GM18511 (cell line): ENCODE measurements at regions not wholly inside any gene's neighbourhood (a gene's known extent, or its start where the extent isn't known, plus 50 kb on each side); places are given as distances from the start of the nearest gene placed in this dataset.
"Not testable (repeated sequence)": the region's sequence is repeated elsewhere in the genome, so short reads cannot be mapped to it uniquely, and the experiment has no call there.

Experiments
- ATAC-seq: cut with Tn5 transposase; IDR thresholded peaks from one replicate; pipeline ENCODE4 v1.9.1; 2021; ENCODE audit warnings: mild to moderate bottlenecking, moderate library complexity; ENCODE audit not compliant: unreplicated experiment

DNA sequence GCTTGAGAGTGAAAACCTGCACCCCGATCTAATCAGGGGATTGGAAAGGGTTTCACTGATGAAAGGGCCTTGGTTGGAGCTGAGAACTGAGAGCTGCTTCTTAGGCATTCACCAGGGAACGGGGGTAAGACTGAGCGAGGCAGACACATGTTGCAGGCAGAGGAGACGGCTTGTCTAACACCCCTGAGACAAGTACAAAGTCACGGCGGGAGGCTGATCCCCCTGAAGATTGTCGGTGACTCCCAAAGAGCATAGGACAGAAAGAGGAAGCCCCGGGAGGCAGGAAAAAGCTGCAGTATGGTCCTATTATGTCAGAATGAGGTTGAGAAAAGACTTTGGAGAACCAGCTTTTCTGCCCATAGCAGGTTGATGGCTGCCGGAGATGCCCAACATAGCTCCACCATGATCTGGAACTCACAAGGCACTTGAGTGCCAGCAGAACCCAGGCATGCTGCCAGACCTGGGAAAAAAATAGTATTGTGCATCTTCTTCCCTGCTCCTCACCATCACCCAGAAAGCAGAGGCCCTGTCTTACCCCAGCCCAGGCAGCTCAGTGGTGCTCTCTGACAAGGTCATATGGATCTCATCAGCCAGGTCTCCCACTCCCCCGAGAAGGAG, 463.9 kb upstream of the PROX1 start:
- no peak for ATAC-seq

DNA sequence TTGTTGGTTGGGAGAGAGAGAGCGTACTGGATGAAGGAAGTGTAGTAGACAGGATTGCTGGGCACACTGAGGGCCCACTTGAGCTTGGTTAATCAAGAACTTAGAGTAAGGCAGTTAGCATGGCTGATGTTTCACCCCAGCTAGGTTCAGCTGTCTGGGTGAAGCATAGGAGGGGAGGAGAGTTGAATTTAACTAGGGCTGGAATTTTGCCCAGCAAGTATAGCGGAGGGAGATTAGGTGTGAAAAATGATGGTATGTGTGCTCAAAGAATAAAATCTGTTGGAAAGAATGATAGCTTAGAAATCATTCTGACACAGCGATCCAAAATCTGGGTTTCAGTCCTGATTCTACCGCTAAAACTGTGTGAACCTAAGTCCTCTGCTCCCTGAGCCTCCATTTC, 461.5 kb upstream of the PROX1 start:
- no peak for ATAC-seq

DNA sequence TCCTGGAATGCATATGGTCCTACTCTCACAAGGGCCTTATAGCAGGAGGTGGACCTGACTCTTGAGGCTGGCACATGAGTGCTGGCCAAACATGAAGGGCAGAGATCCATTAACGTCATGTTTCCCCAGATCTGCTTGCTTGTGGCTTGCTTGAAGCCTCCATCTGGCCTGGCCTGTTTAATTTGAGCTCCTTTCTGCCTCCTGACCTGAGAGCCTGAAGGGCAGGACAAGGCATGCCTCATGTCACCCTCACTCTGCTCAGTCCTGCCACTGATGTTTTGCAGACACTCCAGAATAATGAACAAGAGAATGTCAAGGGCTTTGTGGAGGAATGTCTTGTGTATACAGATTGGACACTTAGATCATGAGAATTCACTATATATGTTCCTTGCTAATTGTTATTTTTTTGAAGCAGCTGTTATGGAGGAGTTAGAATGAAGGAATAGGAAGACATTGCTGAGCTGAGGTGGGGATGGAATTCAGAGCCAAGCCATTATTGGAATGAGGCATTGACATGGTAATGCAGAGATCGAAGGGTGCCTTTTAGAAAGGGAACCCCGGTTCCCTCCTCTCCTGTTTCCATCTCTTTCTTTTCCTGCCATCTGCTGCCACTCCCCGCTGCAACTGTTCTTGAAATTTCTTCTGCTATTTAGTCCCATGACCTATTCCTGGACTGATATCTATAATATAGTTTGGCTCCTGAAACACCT, 457.0 kb upstream of the PROX1 start:
- ATAC-seq: no peak

DNA sequence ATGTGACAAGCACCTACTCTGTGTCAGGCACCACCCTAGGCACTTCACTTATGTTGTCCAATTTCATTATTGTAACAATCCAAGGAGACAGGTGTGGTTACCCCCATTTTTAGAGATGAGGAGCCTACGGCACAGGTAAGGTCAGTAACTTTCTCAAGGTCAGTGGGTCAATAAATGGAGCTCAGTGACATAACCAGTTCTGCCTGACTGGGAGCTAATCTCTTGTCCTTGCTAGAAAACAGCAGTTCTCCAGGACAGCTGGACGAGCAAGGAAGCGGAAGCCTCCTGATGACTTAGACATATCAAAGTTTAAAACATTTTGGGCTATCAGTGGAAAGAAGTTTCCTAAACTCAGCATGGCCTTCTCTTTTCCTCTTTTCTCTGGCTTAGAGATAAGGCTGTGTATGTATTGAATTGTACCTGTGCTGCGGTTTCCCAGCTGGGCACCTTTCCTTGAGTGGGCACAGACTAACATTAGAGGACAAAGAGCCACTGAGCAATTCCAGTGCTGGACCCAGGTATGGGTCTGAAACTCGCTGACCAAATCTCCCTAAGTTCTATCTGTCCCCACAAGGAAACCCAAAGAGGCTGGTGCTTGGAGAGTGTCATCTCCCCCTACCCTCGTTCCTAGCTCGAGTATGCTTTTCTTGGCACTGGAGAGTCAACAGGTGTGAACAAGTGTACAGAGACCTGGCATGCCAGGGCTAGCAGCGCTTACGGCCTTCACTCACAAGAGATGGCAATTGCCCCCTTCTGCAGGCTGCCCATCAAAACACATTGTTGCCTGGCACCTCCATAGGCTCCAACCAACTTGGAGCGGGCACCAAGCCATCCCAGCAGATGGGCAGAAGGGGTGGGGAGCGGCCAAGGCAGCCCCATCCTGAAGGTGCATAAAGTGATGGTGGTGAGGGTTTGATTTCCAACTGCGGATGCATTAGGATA, 456.1 kb upstream of the PROX1 start:
- no peak for ATAC-seq

DNA sequence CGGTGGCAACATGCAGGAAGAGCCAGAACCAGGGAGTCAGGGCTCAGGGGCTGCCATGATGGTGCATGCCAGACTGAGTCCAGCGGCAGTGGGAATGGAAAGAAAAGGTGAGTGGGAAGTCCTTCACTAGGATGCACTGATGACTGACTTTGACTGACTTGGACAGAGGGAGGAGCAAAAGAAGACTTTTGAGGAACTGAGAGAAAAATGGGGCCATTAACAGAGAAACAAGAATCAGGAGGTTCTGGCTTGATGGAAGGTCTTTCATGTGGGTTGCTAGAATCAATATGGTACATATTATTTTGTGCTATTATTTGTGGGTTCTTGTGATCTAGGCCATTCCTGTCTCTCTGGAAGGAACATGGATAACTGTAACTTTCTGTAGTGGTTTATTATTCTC, 454.6 kb upstream of the PROX1 start:
- ATAC-seq: no peak

DNA sequence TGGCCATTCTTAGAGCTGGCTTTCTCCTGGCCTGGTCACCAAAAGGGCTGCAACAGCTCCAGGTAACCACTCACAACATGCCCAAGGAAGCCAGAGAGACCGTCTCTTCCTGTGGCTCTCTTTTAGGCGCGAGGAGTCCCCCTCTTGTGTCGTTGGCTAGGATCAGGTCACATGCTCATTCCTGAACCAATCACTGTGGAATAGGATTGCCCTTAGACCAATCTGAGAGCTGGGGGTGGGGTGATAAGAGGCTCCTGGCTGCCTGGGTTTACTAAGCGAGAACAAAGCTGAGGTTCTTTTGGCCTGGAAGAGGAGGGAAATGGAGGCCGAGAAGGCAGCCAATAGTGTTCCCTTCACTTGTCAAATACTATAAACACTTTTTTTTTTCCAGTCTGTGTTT, 452.1 kb upstream of the PROX1 start:
- no peak for ATAC-seq

DNA sequence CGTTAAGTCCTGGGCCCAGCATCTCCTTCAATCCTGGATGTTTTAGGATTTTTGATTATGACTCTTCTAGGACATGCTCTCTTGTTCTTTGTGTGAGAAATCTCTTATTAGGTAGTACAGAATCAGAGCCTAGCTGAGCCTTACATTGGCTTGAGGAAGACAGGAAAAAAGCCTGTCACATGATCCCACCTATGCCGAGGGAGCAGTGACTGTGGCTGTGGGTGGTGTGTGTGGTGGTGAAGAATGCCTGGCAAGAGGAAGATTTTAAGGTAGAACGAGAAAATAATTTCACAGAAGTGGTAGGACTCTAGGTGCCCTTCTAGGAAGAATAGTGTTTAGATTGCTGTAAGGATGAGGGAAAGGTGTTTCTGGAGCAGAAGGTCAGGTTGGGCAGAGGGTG, 449.5 kb upstream of the PROX1 start:
- ATAC-seq: no peak

DNA sequence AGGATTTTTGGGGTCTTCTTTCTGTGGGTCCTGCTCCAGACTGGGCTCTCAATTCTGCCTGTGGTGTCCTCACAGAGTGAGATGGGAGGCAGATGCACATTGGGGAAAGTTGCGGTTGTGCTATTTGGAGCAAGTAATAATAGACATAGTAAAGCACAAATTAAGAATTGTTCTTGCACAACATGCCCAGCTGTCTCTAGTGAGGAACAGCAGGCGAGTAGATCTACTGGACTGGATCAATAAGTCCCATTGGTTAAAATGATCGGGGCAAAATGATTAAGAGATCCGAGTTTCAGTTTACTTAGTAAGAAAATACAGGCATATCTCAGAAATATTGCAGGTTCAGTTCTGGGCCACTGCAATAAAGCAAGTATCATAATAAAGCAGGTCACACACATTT, 448.3 kb upstream of the PROX1 start:
- no peak for ATAC-seq

DNA sequence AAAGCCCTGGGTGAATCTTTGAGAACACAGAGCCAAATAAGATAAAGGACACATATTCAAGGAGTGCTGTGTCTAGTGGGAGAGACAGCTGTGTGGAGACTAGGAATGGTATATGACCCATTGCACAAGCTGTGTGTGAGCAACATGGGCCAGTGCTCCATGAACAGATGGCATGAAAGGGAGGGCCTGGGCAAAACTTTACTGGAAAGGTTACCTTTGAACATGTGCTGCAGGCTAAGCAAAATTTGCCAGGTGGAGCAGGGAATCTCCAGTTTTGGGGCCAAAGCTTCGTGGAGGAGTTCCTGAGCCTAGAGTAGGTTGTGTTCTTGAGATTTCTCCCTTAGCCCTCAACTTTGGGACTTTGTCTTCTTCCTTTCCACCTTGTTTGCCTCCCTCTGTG, 446.1 kb upstream of the PROX1 start:
- ATAC-seq: no peak

DNA sequence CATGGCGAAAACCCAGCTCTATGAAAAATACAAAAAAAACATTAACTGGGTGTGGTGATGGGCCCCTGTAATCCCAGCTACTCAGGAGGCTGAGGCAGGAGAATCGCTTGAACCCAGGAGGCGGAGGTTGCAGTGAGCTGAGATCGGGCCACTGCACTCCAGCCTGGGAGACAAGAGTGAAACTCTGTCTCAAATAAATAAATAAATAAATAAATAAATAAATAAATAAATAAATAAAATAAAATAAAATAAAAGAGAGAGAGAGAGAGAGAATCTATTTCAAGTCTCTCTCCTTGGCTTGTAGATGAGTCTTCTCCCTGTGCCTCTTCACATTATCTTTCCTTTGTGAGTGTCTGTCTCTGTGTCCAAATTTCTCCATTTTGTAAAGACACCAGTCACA, 442.6 kb upstream of the PROX1 start:
- not testable (repeated sequence) for ATAC-seq

DNA sequence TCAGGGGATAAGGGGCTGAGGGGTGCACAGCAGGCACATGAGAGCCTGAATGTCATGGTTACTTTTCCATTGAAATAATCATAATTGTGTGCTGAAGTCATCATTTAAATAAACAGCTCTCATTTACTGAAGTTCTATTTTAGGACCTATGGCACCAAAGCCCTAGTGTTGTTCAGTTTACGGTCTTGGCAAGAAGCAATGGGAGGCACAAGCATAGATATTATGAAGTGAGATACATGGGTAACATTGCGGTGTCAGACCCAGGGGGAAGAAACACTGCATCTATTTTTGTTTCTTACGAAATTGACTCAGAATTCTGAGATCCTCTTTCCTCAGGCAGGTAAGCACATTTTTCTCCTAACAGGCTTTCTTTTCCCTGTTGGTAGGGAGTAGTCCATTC, 437.8 kb upstream of the PROX1 start:
- no peak for ATAC-seq

DNA sequence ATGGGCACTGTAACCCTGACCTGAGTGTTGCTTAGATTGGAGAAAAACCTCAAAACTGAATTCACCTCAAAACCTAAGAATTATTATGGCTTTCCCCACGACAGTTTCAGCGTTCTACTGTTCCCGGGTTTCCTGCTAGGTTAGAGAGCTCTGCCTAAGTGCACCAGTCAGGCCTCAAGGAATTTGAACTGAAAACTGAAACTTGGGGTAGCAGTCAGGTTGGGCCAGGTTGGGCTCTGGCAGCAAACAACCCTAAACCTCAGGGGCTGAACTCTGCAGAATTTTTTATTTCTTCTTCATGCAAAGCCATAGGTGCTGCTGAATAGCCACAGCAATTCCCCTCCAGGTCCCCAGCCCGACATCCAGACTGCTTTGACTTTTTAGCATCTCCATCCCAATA, 437.0 kb upstream of the PROX1 start:
- ATAC-seq: no peak

DNA sequence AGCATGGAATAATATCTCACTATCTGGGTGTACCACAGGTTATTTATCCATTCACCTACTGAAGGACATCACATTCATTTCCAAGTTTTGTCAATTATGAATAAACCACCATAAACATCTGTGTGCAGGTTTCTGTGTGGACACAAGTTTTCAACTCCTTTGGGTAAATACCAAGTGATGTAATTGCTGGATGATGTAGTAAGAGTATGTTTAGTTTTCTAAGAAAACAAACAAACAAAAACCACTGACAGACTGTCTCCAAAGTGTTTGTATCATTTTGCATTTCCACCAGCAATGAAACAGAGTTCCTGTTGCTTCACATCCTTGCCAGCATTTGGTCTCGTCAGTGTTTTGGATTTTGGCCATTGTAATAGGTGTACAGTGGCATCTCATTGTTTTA, 435.7 kb upstream of the PROX1 start:
- ATAC-seq: no peak

DNA sequence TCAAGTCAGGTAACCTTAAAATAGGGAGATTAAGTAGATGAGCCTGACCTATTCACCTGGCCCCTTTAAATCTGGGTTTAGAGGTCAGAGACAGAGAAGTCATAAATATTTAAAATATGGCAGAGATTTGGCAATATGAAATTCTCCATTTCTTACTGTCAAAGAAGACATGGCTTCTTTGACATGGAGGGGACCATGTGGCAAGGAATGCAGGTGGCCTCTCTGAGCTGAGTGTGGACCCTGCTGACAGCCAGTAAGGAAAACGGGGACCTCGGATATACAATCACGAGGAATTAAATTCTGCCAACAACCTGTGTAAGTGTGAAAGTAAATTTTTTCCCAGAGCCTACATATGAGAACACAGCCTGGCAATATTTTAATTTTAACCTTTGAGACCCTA, 427.5 kb upstream of the PROX1 start:
- no peak for ATAC-seq

DNA sequence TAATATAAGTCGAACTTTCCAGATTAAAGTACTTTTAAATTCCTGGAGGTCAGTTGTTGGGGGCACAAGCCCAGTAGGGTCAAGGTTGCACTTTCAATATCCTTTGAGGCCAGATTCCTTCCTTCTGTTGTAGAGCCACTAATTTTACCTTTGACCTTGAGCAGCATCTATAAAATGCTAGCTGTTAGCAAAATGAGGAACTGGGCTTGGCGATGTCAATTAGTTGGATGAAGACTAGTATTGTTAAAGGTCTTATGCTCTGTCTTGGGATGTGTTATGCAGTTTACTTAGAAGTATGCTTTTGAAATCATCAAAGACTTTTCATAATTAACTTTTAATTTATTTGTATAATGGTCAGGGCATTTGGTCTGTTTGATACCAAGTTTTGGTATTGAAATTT, 425.9 kb upstream of the PROX1 start:
- ATAC-seq: no peak

DNA sequence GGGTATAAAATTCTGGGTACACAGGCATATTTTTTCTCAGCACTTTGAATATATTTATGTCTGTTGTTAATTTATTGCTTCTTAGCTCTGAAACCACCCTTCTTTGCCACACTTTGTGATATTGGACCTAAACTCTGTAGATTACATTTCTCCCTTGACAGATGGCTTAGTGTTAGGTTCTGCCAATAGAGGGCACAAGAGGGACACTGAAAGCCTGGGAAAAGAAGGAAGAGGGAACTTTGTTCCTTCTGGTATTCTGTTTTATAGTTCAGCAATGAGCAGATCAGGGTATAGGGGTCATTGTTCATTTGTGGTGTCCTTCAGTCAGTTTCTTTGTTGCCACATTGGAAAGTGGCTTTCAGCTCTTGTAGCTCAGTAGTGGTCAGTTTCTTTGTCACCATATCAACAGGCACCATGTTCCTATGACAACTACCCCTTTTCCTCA, 423.5 kb upstream of the PROX1 start:
- no peak for ATAC-seq

DNA sequence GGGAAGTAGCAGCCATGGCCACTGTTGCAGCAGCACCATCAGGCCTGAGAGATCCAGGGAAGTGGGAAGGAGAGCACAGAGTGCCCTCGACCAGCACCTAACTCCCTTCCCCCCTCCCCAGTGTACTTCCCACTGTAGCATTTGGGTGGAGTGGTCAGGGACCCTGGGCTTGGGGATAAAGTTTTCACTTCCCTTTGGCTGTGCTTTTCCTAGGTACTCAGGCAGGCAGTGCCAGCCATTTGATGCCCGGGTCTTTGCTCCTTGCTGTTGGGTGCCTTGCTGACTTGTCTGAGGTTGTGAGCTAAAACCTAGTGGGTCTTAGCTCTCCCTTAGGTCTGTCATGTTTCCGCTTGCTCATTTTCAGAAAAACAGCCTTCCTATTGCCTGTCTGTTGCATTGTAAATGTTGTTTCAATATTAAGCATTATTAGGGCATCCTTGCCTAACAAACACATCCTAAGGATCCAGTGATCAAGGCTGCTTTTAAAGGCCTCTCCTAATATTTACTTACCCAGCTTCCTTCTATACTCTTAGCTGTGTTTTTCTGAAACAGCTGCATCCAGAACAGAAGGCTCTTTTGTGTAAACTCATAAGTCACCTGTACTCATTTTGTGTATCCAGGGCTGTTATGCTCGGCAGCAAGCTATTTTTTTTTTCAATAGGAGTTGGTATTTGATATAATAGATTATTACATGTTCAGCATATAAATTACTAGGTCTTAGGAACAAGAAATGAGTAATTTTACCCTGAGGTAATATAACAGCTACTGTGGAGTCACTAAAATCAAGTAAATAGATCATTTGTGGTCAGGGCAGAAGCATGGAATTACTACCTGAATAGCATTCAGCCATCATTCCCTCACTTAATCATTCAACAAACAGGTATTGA, 418.6 kb upstream of the PROX1 start:
- no peak for ATAC-seq

DNA sequence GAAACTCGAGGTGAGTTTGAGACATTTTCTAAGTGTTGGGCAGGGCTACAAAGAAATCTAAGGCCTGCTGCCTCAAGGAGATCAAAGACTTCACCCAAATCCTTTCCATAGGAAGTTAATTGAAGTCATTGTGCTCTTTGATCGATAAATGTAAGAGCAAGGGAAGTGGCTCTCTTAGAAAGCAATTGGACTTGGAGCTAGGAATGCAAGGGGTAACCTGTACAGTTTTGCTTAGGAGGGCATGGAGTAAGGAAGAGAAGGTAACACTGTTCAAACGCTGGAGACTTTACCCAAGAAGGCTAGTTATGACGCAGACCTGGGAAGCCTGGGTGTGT, 418.0 kb upstream of the PROX1 start:
- no peak for ATAC-seq

DNA sequence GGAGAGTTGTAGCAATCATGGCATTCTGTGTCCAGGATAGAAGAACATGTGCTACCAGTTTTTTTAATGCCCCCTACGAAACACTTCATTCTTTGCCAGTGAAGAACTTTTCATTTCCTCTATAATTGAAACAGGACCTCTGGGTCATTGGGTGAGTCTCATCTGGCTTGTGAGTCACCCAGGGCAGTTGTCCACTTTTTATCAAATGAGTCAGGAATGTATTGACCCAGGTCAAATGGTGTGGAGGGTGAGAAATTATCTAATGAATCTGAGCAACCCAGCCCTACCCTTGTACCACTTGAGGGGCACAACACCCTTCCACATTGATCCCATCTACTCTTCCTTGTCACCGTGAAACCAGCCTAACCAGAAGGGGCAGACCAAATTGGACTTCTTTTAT, 417.3 kb upstream of the PROX1 start:
- no peak for ATAC-seq

DNA sequence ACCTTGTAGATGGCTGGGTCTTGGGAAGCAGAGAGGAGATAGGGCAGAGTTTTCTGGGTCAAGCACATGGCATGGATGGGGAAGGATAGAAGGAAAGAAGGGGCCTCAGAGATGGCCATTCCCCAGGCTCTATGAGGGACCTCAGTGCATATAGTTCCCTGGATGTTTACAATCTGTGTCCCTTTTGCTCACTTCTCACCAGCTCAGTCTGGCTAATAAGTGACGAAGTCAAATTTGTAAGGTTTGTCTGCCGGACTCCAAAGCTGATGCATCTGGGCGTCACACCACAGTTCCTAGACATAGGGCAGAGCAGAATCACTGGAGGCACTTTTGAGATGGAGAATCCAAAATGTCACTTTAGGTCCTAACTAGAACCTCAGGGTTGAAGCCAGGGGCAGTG, 416.4 kb upstream of the PROX1 start:
- ATAC-seq: no peak

DNA sequence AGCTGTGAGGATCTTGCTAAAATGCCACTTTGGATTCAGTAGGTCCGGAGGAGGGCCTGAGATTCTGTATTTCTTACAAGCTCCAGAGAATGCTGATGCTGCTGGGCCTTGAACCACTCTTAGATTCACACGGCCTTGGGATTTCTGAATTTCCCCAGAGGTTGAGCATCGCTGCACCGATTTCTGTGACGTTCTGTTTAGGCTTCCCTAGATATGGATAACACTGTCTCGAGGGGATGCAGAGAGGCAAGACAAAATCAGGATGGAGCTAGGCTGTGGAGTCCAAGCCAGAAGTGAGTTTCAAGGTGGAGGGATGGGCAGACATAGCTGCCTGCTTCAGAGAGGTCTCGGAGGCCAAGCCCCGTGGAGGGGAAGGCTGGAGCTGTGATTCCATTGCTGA, 415.9 kb upstream of the PROX1 start:
- no peak for ATAC-seq
